ENCODE measurements at regions not wholly inside any gene's neighbourhood (a gene's known extent, or its start where the extent isn't known, plus 50 kb on each side); places are given as distances from the start of the nearest gene placed in this dataset.

DNA sequence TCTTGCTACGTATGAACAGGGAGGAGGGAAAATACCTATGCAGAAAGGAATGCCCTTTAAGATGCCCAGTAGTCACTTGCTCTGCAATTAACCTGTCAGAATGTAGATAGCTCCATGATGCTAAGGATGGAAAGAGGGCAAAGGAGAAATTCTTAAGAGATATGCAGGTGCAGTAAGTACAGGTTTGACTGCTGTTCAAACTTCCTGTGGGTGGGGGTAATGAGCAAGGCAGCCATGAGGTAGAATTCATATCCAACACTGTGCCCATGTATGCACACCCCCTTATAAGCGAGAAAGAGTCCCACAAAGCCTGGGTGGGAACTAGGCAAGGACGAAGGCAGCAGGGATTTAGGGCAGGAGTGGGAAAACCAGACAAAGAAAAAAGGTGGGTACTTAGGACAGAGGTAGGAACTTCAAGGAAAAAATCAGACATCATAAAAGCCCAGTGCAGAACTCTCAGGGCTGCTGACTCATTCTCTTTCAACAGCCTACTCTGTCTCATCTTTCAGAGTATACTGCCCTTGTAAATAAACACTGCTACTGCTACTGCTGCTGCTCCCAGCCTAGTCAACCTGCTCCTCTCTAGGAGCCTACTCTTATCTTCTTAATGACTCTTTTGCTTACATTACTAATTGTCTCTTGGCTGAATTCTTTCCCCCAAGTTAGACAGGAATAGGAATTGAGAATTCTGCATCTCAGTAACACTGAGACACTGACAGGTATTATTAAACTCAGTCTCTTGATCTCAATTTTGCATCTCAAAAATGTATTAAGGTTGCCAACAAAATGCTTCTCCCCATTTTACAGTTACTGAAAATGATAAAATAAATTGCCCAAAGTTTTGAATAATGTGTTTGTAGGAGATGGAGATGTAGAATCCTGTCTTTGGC, 189.0 kb downstream of the PTH2R start:
- no peaks in the 10 kb centered on the region for H3K36me3 ChIP-seq (ENCODE audit: control insufficient read depth, insufficient read depth, low read length)
- H3K4me1 ChIP-seq (ENCODE audit: control insufficient read depth, insufficient read depth, low read length), result no peaks in the 10 kb centered on the region
- no peak for DNase-seq (ENCODE audit: low read depth, low spot score)
- ChIA-PET CTCF (no interaction called here), POLR2A (no interaction called here)
- H3K27ac ChIP-seq (ENCODE audit: low read length), result no peak overlapping the region
- ATAC-seq, result no peak
- no TSS peak for BruUV-seq (replicated peaks)
- in situ Hi-C loops (cut with HindIII; ENCODE audit: low pct_unique_long_range_greater_than_20kb, low sequenced_read_pairs), result no loop called here
- TF ChIP-seq, protein P1, sequence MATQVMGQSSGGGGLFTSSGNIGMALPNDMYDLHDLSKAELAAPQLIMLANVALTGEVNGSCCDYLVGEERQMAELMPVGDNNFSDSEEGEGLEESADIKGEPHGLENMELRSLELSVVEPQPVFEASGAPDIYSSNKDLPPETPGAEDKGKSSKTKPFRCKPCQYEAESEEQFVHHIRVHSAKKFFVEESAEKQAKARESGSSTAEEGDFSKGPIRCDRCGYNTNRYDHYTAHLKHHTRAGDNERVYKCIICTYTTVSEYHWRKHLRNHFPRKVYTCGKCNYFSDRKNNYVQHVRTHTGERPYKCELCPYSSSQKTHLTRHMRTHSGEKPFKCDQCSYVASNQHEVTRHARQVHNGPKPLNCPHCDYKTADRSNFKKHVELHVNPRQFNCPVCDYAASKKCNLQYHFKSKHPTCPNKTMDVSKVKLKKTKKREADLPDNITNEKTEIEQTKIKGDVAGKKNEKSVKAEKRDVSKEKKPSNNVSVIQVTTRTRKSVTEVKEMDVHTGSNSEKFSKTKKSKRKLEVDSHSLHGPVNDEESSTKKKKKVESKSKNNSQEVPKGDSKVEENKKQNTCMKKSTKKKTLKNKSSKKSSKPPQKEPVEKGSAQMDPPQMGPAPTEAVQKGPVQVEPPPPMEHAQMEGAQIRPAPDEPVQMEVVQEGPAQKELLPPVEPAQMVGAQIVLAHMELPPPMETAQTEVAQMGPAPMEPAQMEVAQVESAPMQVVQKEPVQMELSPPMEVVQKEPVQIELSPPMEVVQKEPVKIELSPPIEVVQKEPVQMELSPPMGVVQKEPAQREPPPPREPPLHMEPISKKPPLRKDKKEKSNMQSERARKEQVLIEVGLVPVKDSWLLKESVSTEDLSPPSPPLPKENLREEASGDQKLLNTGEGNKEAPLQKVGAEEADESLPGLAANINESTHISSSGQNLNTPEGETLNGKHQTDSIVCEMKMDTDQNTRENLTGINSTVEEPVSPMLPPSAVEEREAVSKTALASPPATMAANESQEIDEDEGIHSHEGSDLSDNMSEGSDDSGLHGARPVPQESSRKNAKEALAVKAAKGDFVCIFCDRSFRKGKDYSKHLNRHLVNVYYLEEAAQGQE (IDR thresholded peaks at IDR 0.05; ENCODE audit: insufficient read depth in 1 of 2, low read depth in 2 of 2, low read length in 1 of 2), result no peak
- TF ChIP-seq TCF7L2 (IDR thresholded peaks at IDR 0.05; ENCODE audit: low read depth, low read length) (no peak), SIN3A (IDR thresholded peaks at IDR 0.05; ENCODE audit: borderline replicate concordance, insufficient read depth, low read depth, low read length) (no peak), POLR2AphosphoS5 (IDR thresholded peaks at IDR 0.05; ENCODE audit: low read depth, low read length) (no peak)
- TF ChIP-seq, protein P2, sequence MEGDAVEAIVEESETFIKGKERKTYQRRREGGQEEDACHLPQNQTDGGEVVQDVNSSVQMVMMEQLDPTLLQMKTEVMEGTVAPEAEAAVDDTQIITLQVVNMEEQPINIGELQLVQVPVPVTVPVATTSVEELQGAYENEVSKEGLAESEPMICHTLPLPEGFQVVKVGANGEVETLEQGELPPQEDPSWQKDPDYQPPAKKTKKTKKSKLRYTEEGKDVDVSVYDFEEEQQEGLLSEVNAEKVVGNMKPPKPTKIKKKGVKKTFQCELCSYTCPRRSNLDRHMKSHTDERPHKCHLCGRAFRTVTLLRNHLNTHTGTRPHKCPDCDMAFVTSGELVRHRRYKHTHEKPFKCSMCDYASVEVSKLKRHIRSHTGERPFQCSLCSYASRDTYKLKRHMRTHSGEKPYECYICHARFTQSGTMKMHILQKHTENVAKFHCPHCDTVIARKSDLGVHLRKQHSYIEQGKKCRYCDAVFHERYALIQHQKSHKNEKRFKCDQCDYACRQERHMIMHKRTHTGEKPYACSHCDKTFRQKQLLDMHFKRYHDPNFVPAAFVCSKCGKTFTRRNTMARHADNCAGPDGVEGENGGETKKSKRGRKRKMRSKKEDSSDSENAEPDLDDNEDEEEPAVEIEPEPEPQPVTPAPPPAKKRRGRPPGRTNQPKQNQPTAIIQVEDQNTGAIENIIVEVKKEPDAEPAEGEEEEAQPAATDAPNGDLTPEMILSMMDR (IDR thresholded peaks at IDR 0.05), result no peak
- no peaks in the 10 kb centered on the region for H3K27me3 ChIP-seq (ENCODE audit: control insufficient read depth, insufficient read depth, low read length)
- intact Hi-C loops (cut with micrococcal nuclease; ENCODE audit: unreplicated experiment), result no loop called here
- no peaks in the 10 kb centered on the region for H3K9me3 ChIP-seq (ENCODE audit: control insufficient read depth, insufficient read depth, low read depth, low read length)
- no peak overlapping the region for H3K4me3 ChIP-seq (ENCODE audit: low read depth in 2 of 2, low read length in 2 of 2)

DNA sequence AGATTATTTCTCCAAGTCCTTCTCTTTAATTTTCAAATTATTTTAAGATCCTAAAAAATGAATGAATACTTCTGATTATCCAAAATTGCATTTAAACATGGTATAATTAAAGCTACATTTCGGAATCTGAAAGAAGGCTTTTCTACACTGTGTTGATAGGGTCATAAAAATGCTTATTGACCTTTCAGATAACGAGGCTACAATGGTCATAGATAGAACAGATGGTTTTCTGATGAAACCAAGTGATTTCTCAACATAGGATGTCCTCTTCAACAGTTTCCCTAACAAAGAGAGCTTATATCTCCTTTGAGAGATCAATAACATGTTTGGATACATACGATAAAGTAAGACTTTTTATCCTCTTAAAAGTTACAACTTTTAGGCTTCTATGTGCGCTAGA, 201.1 kb downstream of the PTH2R start:
- no peak for DNase-seq (ENCODE audit: low read depth, low spot score)
- no peak for ATAC-seq
- no TSS peak for BruUV-seq (replicated peaks)
- POLR2A ChIA-PET, result no interaction called here
- no peak overlapping the region for H3K27ac ChIP-seq (ENCODE audit: low read length)
- no peaks in the 10 kb centered on the region for H3K27me3 ChIP-seq (ENCODE audit: control insufficient read depth, insufficient read depth, low read length)
- H3K4me3 ChIP-seq (ENCODE audit: low read depth in 2 of 2, low read length in 2 of 2), result no peak overlapping the region
- TF ChIP-seq, protein P1 (IDR thresholded peaks at IDR 0.05; ENCODE audit: insufficient read depth in 1 of 2, low read depth in 2 of 2, low read length in 1 of 2), result no peak
- TF ChIP-seq TCF7L2 (IDR thresholded peaks at IDR 0.05; ENCODE audit: low read depth, low read length), result no peak
- TF ChIP-seq, protein P2 (IDR thresholded peaks at IDR 0.05), result no peak
- TF ChIP-seq SIN3A (IDR thresholded peaks at IDR 0.05; ENCODE audit: borderline replicate concordance, insufficient read depth, low read depth, low read length), result no peak
- no peak for TF ChIP-seq POLR2AphosphoS5 (IDR thresholded peaks at IDR 0.05; ENCODE audit: low read depth, low read length)
- in situ Hi-C loops (cut with HindIII; ENCODE audit: low pct_unique_long_range_greater_than_20kb, low sequenced_read_pairs), result no loop called here
- CTCF ChIA-PET, result no interaction called here
- no peaks in the 10 kb centered on the region for H3K36me3 ChIP-seq (ENCODE audit: control insufficient read depth, insufficient read depth, low read length)
- no peaks in the 10 kb centered on the region for H3K4me1 ChIP-seq (ENCODE audit: control insufficient read depth, insufficient read depth, low read length)
- intact Hi-C loops (cut with micrococcal nuclease; ENCODE audit: unreplicated experiment), result no loop called here
- H3K9me3 ChIP-seq (ENCODE audit: control insufficient read depth, insufficient read depth, low read depth, low read length), result no peaks in the 10 kb centered on the region
